B cell (primary cell): ENCODE measurements at regions not wholly inside any gene's neighbourhood (a gene's known extent, or its start where the extent isn't known, plus 50 kb on each side); places are given as distances from the start of the nearest gene placed in this dataset.

ENCODE experiments used
- CTCF ChIP-seq: fragments of 200-600 bp; IDR thresholded peaks from one replicate; pipeline ENCODE4 v1.8.0; 2022; ENCODE audit warnings: antibody characterized with exemption, mild to moderate bottlenecking
- EZH2 ChIP-seq: IDR thresholded peaks from 2 replicates; pipeline ENCODE4 v1.6.1; 2012; ENCODE audit warnings: borderline replicate concordance, low read depth, mild to moderate bottlenecking, moderate library complexity, low read length; ENCODE audit not compliant: insufficient read depth, poor library complexity, severe bottlenecking

GRCh38 chr18:61965311-61965710, 72.5 kb upstream of the RNF152 start:
- TF ChIP-seq CTCF (no peak), EZH2 (no peak)
